A549 (cell line): ENCODE measurements at regions not wholly inside any gene's neighbourhood (a gene's known extent, or its start where the extent isn't known, plus 50 kb on each side); places are given as distances from the start of the nearest gene placed in this dataset.

Experiments
- ATAC-seq, 2 experiments: fragments of 200-7000 bp in 1 of 2; fragments of >200 bp in 1 of 2; cut with Nextera tagmentation in 1 of 2; cut with Tn5 transposase in 1 of 2; 3 replicates each; pipeline versions ENCODE4 v1.8.0 to v1.9.1; 2018 to 2020; ENCODE audit warnings: mild to moderate bottlenecking in 1 of 2, moderate library complexity in 1 of 2
- CTCF ChIA-PET: fragments of 300-600 bp; sonication (Branson Sonifier 250); formaldehyde crosslinking; extraction: SDS; loops from one replicate; lab custom pipeline; 2021; ENCODE audit warnings: antibody characterized with exemption, inconsistent platforms; lab: Yijun Ruan, JAX
- POLR2A ChIA-PET: fragments of 350-600 bp; formaldehyde crosslinking; extraction: SDS; loops from one replicate; lab custom pipeline; 2021; ENCODE audit warnings: antibody characterized with exemption, inconsistent platforms; lab: Yijun Ruan, JAX
- DNase-seq, 2 experiments: peaks; one replicate each; pipeline versions ENCODE4 v3.0.0 to v3.0.0-alpha.2; 2011 to 2016; ENCODE audit warnings: low read depth in 1 of 2, low spot score in 1 of 2
- FAIRE-seq: peaks from 2 replicates; lab custom pipeline; 2011; peaks lifted over from hg19 to GRCh38; lab: Jason Lieb, UNC
- H3K27ac ChIP-seq, 2 experiments: fragments of >200 bp; sonication (Bioruptor Twin); formaldehyde crosslinking; 3 replicates each; pipeline ENCODE4 v1.5.1; 2016 to 2017
- H3K4me1 ChIP-seq: fragments of >200 bp; sonication (Bioruptor Twin); formaldehyde crosslinking; 3 replicates; pipeline ENCODE4 v1.6.1; 2016
- H3K4me2 ChIP-seq: fragments of >200 bp; sonication (Bioruptor Twin); formaldehyde crosslinking; 3 replicates; pipeline ENCODE4 v1.6.1; 2016
- H3K4me3 ChIP-seq: fragments of >200 bp; sonication (Bioruptor Twin); formaldehyde crosslinking; 3 replicates; pipeline ENCODE4 v1.5.1; 2016
- H3K9me3 ChIP-seq: fragments of >200 bp; sonication (Bioruptor Twin); formaldehyde crosslinking; 3 replicates; pipeline ENCODE4 v1.6.1; 2016
- ATOH8 ChIP-seq: fragments of 250-450 bp; sonication (Bioruptor Pico); IDR thresholded peaks from 2 replicates; pipeline ENCODE4 v1.5.0; 2020; ENCODE audit warnings: low read depth, mild to moderate bottlenecking, moderate library complexity
- BCL3 ChIP-seq: fragments of >200 bp; sonication (Bioruptor Twin); formaldehyde crosslinking; IDR thresholded peaks from 3 replicates; pipeline ENCODE4 v1.6.1; 2016
- CBX2 ChIP-seq: fragments of 200-600 bp; sonication (generic); IDR thresholded peaks from 2 replicates; pipeline ENCODE4 v1.6.1; 2016; ENCODE audit warnings: low read depth, mild to moderate bottlenecking, borderline replicate concordance
- CEBPB ChIP-seq, 2 experiments: fragments of >200 bp in 1 of 2; sonication (Bioruptor Twin) in 1 of 2; formaldehyde crosslinking in 1 of 2; IDR thresholded peaks; 2 replicates each; pipeline ENCODE4 v1.6.1; 2012 to 2016
- E2F6 ChIP-seq: IDR thresholded peaks from 2 replicates; pipeline ENCODE4 v1.6.1; 2012; ENCODE audit warnings: low read depth, borderline replicate concordance
- ELK1 ChIP-seq: fragments of 150-350 bp; IDR thresholded peaks from 2 replicates; pipeline ENCODE4 v1.6.1; 2014; ENCODE audit warnings: low read depth, mild to moderate bottlenecking, low read length
- EP300 ChIP-seq, 2 experiments: fragments of >200 bp; sonication (Bioruptor Twin); formaldehyde crosslinking; IDR thresholded peaks; 2 replicates in 1 of 2; 3 replicates in 1 of 2; pipeline ENCODE4 v1.6.1; 2016 to 2017
- ESRRA ChIP-seq: fragments of 150-350 bp; IDR thresholded peaks from 2 replicates; pipeline ENCODE4 v1.6.1; 2014; ENCODE audit warnings: mild to moderate bottlenecking, low read length, borderline replicate concordance
- FOSL2 ChIP-seq, 2 experiments: fragments of 450-650 bp in 1 of 2; fragments of >200 bp in 1 of 2; sonication (Bioruptor Twin) in 1 of 2; formaldehyde crosslinking; IDR thresholded peaks; 2 replicates each; pipeline versions ENCODE4 v1.5.0 to v1.6.1; 2016 to 2020; ENCODE audit warnings: mild to moderate bottlenecking in 1 of 2, moderate library complexity in 1 of 2
- FOXS1 ChIP-seq: fragments of 250-450 bp; sonication (Bioruptor Pico); IDR thresholded peaks from 2 replicates; pipeline ENCODE4 v1.5.0; 2020; ENCODE audit warnings: mild to moderate bottlenecking, moderate library complexity
- HES2 ChIP-seq: fragments of >200 bp; sonication (Bioruptor Twin); formaldehyde crosslinking; IDR thresholded peaks from 2 replicates; pipeline ENCODE4 v1.6.1; 2016
- HEYL ChIP-seq: fragments of 250-450 bp; sonication (Bioruptor Pico); IDR thresholded peaks from 2 replicates; pipeline ENCODE4 v1.8.0; 2021; ENCODE audit warnings: mild to moderate bottlenecking, moderate library complexity
- HMGXB4 ChIP-seq: fragments of 250-450 bp; sonication (Bioruptor Pico); IDR thresholded peaks from 2 replicates; pipeline ENCODE4 v1.5.0; 2021; ENCODE audit warnings: mild to moderate bottlenecking, moderate library complexity, borderline replicate concordance
- HOXA7 ChIP-seq: fragments of 250-450 bp; sonication (Bioruptor Pico); IDR thresholded peaks from 2 replicates; pipeline ENCODE4 v1.5.0; 2020; ENCODE audit warnings: mild to moderate bottlenecking, moderate library complexity
- KDM1A ChIP-seq: fragments of 200-600 bp; sonication (generic); IDR thresholded peaks from 2 replicates; pipeline ENCODE4 v1.6.1; 2016; ENCODE audit warnings: low read depth, mild to moderate bottlenecking
- MAFK ChIP-seq: fragments of 450-650 bp; IDR thresholded peaks from 2 replicates; pipeline ENCODE4 v1.6.1; 2014; ENCODE audit not compliant: partially characterized antibody
- POLR2AphosphoS2 ChIP-seq: conservative IDR thresholded peaks from 2 replicates; pipeline ENCODE4 v1.6.1; 2012; ENCODE audit warnings: low read length, improper control_type of control experiment, inconsistent platforms
- RAD21 ChIP-seq, 2 experiments: fragments of >200 bp in 1 of 2; sonication (Bioruptor Twin) in 1 of 2; formaldehyde crosslinking in 1 of 2; IDR thresholded peaks in 1 of 2; conservative IDR thresholded peaks in 1 of 2; 2 replicates in 1 of 2; 3 replicates in 1 of 2; pipeline ENCODE4 v1.6.1; 2012 to 2018; ENCODE audit warnings: inconsistent platforms in 1 of 2
- RFX5 ChIP-seq: fragments of 450-650 bp; IDR thresholded peaks from 2 replicates; pipeline ENCODE4 v1.7.1; 2014; ENCODE audit warnings: antibody characterized with exemption, mild to moderate bottlenecking, moderate library complexity
- RNF2 ChIP-seq: fragments of 200-600 bp; sonication (generic); IDR thresholded peaks from 2 replicates; pipeline ENCODE4 v1.6.1; 2016; ENCODE audit warnings: low read depth, mild to moderate bottlenecking, antibody characterized with exemption, moderate library complexity, borderline replicate concordance
- SMC3 ChIP-seq: fragments of >200 bp; sonication (Bioruptor Twin); formaldehyde crosslinking; IDR thresholded peaks from 3 replicates; pipeline ENCODE4 v1.6.1; 2018; ENCODE audit warnings: inconsistent platforms
- TFCP2L1 ChIP-seq: fragments of 250-450 bp; sonication (Bioruptor Pico); IDR thresholded peaks from 2 replicates; pipeline ENCODE4 v1.5.0; 2021; ENCODE audit warnings: mild to moderate bottlenecking
- TP53 ChIP-seq: fragments of 250-450 bp; sonication (Bioruptor Pico); IDR thresholded peaks from 2 replicates; pipeline ENCODE4 v1.5.0; 2021; ENCODE audit warnings: mild to moderate bottlenecking, moderate library complexity
- USF2 ChIP-seq: fragments of 450-650 bp; IDR thresholded peaks from 2 replicates; pipeline ENCODE4 v1.6.1; 2014; ENCODE audit warnings: antibody characterized with exemption
- ZNF302 ChIP-seq: fragments of 250-450 bp; sonication (Bioruptor Pico); IDR thresholded peaks from 2 replicates; pipeline ENCODE4 v1.9.0; 2021; ENCODE audit warnings: inconsistent platforms, mild to moderate bottlenecking, moderate library complexity
- WGBS: methylation state at CpG from one replicate; pipeline ENCODE4 v1.1.6; 2017; ENCODE audit errors: missing lambda C conversion rate; 5-methylcytosine and 5-hydroxymethylcytosine counted together

- H3K4me1 ChIP-seq, result peaks cover 22% of the 10 kb centered on the region
- no peak for DNase-seq
- H3K27ac ChIP-seq, result no peak overlapping the region
- no peak overlapping the region for H3K4me2 ChIP-seq
- H3K9me3 ChIP-seq, result no peaks in the 10 kb centered on the region
- ATAC-seq, result no peak
- ChIA-PET CTCF (no interaction called here), POLR2A (no interaction called here)
- no peak for TF ChIP-seq FOXS1 (CRISPR knock-in tag)
- TF ChIP-seq USF2, result no peak
- TF ChIP-seq TP53 (CRISPR knock-in tag), result no peak
- TF ChIP-seq HEYL (CRISPR knock-in tag), result no peak
- FAIRE-seq, result no peak
- WGBS, result 87% methylated on average over 2 of the region's 2 CpGs
- no peak overlapping the region for H3K4me3 ChIP-seq
Observed at GRCh38 chr6:88383183-88383582, 217.0 kb upstream of the CNR1 start.

- FAIRE-seq (no peak), ATAC-seq (peak in 1 of 2 experiments; percentile 59; a peak in 3 of 6 replicates), DNase-seq (no peak)
- Histone ChIP-seq H3K4me3 (no peak overlapping the region), H3K9me3 (no peaks in the 10 kb centered on the region), H3K27ac (peak overlapping the region; percentile 70 to 84)
- CTCF ChIA-PET, result no interaction called here
- TF ChIP-seq EP300 (IDR thresholded peaks at IDR 0.05) (no peak), FOSL2 (IDR thresholded peaks at IDR 0.05) (no peak), FOSL2 (CRISPR knock-in tag; IDR thresholded peaks at IDR 0.05) (no peak), RFX5 (no peak), RNF2 (no peak), HOXA7 (CRISPR knock-in tag) (no peak), KDM1A (no peak), ELK1 (no peak), BCL3 (no peak), CEBPB (IDR thresholded peaks at IDR 0.05) (no peak), TFCP2L1 (no peak), ZNF302 (no peak), E2F6 (no peak), MAFK (no peak), CBX2 (no peak)
- TF ChIP-seq, all 56 proteins: peak for 0
- Histone ChIP-seq H3K4me1 (peaks cover 37% of the 10 kb centered on the region), H3K4me2 (peak overlapping the region; percentile 79)
- POLR2A ChIA-PET, result no interaction called here
Observed at GRCh38 chr6:88381289-88381642, 215.1 kb upstream of the CNR1 start.

- Histone ChIP-seq H3K4me2 (peak overlapping the region; percentile 79), H3K4me1 (peaks cover 37% of the 10 kb centered on the region), H3K4me3 (no peak overlapping the region), H3K9me3 (no peaks in the 10 kb centered on the region), H3K27ac (peak overlapping the region; percentile 70 to 84)
- TF ChIP-seq SMC3 (no peak), FOXS1 (CRISPR knock-in tag) (no peak), HMGXB4 (CRISPR knock-in tag) (no peak), RAD21 (conservative IDR thresholded peaks at IDR 0.05 in 1 of 2, IDR thresholded peaks at IDR 0.05 in 1 of 2) (no peak), HEYL (CRISPR knock-in tag) (no peak), HOXA7 (CRISPR knock-in tag) (no peak), RNF2 (no peak), POLR2AphosphoS2 (no peak), HES2 (no peak), ESRRA (no peak), ATOH8 (CRISPR knock-in tag) (no peak)
- no peak for FAIRE-seq
- ATAC-seq, result peak; percentile 54 to 66; a peak in 4 of 6 replicates
- peak in 1 of 2 experiments; percentile 13 for DNase-seq
- POLR2A ChIA-PET, result interaction anchor here (0.6 kb wide), 1 partner anchor 682 kb away, joined by 3 read pairs; no protein-coding TSS in a partner anchor
- CTCF ChIA-PET, result no interaction called here
- 31% methylated on average over 4 of the region's 4 CpGs for WGBS
Observed at GRCh38 chr6:88380618-88381288, 214.6 kb upstream of the CNR1 start.
